Activated CD4-positive, alpha-beta T cell treated with anti-CD3 and anti-CD28 coated beads, Interleukin-2, amount 50 U/mL, for 48 hours (primary cell): ENCODE measurements at regions not wholly inside any gene's neighbourhood (a gene's known extent, or its start where the extent isn't known, plus 50 kb on each side); places are given as distances from the start of the nearest gene placed in this dataset.

Experiments used
- DNase-seq, 2 experiments: peaks; one replicate each; pipeline ENCODE4 v3.0.0-alpha.2; 2020

GRCh38 chr4:114472269-114473032, 126.2 kb upstream of the UGT8 start:
- no peak for DNase-seq

- DNase-seq: no peak
Observed at GRCh38 chr4:114474188-114474800, 124.3 kb upstream of the UGT8 start.

DNA sequence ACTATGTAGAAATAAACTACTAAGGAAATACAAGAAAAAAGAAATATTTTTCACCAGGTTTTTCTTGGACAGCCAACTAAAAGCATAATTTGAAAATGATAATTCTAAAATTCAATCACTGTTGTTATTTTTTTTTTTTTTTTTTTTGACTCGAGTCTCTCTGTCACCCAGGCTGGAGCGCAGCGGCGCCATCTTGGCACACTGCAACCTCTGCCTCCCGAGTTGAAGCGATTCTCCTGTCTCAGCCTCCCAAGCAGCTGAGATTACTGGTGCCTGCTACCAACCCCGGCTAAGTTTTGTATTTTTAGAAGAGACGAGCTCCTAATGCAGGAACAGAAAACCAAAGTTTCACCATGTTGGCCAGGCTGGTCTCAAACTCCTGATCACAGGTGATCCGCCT, 122.3 kb upstream of the UGT8 start:
- no peak for DNase-seq

DNA sequence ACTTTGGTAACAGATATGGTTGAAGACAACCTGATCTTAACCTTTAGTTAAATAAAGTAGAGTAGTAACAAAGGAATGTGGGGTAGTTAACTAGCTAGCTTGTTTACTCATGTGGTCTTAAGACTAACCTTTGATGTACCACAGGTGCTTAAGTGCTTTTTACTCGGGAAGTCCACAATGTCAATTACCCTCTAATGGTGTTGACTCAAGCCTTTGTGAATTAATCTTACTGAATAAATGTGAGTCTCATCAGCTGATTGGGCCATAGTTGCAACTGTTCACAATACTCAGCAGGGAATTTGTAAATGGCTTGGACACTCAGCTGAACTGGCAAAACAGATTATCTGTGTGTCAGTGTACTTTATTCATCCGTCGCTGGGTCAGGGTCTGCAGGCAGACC, 119.0 kb upstream of the UGT8 start:
- no peak for DNase-seq

- no peak for DNase-seq
Observed at GRCh38 chr4:114481856-114482255, 116.8 kb upstream of the UGT8 start.

GRCh38 chr4:114487101-114487500, 111.5 kb upstream of the UGT8 start:
- no peak for DNase-seq

DNA sequence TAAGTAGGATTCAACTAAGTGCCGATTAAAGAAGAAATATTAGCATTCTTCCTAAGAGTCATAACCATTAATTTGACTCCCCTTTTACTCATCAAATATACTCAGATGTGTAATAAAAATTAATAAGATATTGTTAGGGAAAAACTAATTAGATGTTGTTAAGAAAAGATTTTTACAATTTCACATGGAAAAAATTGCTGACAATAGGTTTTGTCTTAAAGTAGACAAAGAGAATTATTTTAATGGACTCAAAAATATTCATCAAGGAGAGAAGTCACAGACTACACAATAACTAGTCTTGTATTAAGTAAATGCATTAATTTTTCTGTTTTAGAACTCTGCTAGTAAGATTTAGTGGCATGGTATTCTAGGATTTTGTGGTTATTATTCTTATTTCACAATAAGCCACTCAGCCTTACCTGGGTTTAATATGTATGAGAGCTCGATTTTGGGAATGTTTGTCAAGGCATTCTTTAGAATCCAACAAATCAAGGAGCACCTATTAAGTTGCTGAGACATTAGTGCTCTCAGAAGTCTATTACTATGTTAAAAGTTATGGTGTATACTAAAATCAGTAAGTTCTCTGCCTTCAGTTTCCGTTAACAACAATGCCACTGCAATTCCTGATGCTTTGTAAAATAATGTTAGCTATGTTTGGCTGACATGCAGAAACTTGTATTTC, 110.2 kb upstream of the UGT8 start:
- no peak for DNase-seq

GRCh38 chr4:114494246-114494803, 104.3 kb upstream of the UGT8 start:
- DNase-seq: no peak

DNA sequence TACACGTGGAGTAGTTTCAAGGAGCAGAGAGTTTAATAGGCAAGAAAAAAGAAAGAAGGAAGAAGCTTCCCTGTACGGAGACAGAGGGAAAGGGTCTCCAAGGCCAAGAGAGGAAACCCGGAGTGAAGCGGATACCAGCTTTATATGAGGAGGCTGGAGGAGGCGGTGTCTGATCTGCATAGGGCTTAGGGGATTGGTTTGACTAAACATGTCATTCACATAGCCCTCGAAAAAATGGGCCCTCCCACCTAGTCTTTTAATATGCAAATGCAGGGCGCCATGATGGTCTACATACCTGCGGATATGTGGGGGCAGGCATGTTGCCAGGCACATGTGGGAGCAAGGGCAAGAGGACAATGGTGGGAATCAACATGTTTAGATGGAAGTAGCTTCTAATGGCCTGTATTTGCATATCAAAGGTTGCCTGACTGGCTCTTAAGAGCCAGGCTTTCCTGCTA, 103.1 kb upstream of the UGT8 start:
- no peak for DNase-seq

DNA sequence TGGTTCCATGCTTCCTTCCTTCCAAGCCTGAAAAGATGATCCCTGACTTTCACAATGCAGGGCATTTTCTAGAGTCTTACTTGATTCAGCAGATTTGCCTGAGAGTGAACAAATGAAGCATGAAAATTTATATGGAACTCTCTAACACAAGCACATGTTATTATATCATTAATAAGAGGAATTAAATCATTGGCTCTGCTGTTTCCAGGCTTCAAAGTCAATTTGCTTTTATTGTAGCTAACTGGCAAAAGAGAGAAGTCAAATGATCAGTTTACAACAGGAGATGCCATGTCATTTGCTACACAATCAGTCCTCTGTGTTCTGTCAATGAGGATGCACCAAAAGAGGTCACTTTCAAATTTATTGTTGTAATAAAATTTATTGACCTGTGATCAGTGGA, 101.5 kb upstream of the UGT8 start:
- DNase-seq: no peak

GRCh38 chr4:114509340-114509739, 89.3 kb upstream of the UGT8 start:
- no peak for DNase-seq

DNA sequence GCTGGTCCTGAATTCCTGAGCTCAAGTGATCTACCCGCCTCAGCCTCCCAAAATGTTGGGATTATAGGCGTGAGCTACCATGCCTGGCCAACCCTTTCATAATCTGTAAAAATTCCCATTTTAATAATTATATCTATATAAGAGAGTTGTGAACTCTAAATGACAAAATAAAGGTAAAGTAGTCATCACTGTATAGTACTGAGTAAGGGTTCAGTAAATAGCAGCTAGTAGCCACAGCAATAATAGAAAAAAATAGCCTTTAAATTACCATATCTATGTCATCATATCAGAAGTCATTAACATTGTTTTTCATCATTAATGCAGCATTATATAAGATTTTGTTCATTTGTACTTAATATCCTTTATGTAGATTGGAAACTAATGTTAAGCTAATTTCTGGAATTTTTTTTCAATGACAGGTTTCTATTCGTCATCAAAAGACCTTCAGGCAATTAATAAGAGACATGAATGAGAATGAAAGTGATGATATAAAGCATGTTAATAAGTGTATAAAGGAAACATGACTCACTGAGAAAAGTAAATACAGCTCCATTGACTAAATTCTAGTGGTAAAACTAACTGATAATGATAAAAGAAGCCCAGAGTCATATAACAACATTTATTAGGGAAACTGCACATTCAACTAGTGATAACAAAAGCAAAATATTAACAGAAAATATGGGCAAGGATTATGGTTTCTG, 85.9 kb upstream of the UGT8 start:
- DNase-seq: no peak

DNA sequence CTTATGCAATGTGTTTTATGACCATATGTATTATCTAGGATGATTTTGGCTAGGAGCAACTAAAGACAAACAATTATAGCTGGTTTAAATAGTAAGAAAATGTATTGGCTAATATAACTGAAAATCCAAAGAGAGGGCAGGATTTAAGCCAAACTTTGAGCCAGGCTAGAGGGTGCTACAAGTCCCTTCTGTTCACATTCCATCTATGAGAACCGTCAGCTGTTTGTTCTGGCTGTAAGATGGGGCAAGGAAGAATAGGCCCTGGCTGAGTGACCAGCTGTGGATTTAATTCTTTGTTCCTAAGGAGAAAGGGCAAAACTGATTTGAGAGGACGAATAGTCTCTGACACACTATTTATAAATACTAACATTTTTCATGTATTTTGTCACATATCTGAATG, 79.2 kb upstream of the UGT8 start:
- no peak for DNase-seq

DNA sequence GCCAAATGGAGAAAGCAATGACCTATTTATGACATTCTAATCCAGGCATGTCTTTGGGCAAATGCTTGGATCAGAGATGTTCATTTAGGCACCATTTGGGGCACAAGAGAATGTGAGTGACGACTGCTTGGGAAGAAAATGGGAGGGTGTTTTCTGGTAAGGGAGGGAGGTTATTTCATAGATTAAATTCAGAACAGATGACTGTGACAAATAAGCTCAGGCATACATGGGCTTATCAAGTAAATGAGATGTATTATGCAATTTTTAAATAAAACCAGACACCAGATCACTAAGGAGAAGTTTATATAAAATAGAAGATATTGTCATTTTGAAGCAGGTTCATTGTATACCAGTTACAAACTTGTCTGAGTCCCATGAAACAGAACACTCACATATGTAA, 71.4 kb upstream of the UGT8 start:
- DNase-seq: no peak

DNA sequence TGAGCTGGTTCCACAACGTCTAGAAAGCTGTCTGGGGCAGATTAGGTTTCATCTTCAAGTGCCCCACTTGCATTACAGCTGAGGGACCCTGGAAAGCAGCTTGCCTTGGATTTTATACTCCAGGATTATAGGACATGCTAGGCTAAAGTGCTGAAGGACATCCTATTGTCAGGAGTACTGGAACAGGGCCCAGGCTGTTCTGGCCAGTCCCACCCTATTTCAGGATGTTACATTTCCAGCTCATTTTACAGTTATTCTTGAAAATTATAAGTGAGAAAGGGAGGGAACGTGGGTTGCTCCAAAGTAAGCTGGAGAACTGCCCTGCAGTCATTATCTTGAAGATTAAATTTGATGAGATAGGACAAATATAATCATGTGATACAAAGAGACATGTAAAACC, 71.0 kb upstream of the UGT8 start:
- DNase-seq: no peak

GRCh38 chr4:114535725-114536124, 62.9 kb upstream of the UGT8 start:
- DNase-seq: no peak

DNA sequence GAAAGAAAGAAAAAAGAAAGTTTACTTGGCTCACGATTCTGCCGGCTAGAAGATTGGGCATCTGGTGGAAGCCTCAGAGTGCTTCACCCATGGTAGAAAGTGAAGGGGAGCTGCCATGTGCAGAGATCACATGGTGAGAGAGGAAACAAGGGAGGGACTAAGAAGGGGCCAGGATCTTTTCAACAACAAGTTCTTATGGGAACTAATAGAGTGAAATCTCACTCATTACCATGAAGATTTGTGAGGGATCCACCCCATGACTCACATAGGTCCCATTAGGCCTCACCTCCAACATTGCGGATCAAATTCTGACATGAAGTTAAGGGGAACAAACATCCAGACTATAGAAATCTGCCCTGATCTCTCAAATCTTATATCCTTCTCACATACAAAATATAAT, 61.3 kb upstream of the UGT8 start:
- no peak for DNase-seq

DNA sequence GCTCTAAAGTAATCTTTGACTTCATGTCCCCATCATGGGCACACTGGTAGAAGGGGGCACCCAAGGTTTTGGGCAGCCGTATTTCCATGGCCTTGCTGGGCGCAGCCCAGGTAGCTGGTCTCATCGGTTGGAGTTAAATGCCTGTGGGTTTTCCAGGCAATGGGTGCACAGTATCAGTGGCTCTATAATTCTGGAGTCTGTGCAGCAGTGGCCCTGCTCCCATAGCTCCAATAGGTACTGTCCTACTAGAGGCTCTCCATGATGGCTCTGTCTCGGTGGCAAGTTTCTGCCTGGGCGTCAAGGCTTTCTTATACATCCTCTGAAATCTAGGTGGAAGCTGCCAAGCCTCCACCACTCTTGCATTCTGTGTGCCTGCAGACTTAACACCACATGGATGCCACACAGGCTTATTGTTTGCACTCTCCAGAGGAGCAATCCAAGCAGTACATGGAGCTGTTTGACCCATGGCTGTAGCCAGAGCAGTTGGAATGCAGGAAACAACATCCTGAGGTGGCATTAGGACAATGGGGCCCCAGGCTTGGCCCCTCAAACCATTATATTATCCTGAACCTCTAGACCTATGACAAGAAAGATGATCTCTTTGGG, 60.5 kb upstream of the UGT8 start:
- no peak for DNase-seq

- DNase-seq: no peak
Observed at GRCh38 chr4:114539985-114540384, 58.6 kb upstream of the UGT8 start.

DNA sequence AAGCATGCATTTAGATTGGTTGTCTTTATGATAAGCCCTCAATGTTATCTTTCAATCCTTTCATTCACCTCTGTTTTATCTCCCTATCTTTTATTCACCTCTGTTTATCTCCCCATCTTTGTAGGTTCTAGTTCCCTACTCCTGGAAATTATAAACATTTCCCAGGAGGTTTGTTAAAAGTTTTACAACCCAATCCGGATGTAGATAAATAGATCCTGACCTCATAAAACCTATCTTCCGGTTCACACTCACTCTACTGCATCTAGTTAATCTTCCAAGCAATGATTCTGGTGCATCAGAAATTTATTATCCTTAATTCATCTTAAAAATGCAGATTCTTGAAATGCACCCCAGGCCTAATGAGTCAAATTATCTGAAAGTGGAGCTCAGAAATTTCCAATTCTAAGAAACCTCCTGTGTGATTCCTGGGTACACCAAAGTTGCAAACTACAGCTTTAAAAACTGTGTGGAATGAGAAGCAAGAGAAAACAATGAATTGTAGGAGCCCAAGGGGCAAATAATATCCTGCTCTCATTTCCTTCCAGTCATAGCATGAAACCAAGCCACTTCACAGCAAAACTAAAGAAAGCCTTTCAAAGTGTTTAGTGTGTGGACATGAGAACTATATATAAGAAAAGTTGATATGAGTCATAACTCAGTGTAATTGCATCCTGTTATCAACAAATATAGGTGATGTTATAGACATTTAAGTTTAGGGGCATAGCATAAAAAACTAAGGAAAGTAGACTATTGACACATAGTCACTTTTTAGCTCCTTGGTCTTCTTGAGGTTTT, 51.1 kb upstream of the UGT8 start:
- no peak for DNase-seq
